ENCODE measurements at regions not wholly inside any gene's neighbourhood (a gene's known extent, or its start where the extent isn't known, plus 50 kb on each side); places are given as distances from the start of the nearest gene placed in this dataset.

- TF ChIP-seq CTCF (IDR thresholded peaks at IDR 0.05; ENCODE audit: low read length) (no peak), EZH2 (IDR thresholded peaks at IDR 0.05; ENCODE audit: borderline replicate concordance, low read length) (no peak)
These were observed 69.8 kb upstream of the IFNG-AS1 start for GRCh38 chr12:67919406-67919805.

All from OCI-LY1 (cell line).